ENCODE measurements at regions not wholly inside any gene's neighbourhood (a gene's known extent, or its start where the extent isn't known, plus 50 kb on each side); places are given as distances from the start of the nearest gene placed in this dataset.
"Not testable (repeated sequence)": the region's sequence is repeated elsewhere in the genome, so short reads cannot be mapped to it uniquely, and the experiment has no call there.

GRCh38 chr2:16053437-16054257 is 113.3 kb downstream of the MYCN start:
- Mint-ChIP-seq H3K4me3 (ENCODE audit: low read depth, unreplicated experiment) (no peak overlapping the region), H3K27ac (ENCODE audit: unreplicated experiment) (no peak overlapping the region), H3K9me3 (ENCODE audit: low read depth, unreplicated experiment) (no peaks in the 10 kb centered on the region), H3K4me1 (ENCODE audit: low read depth, unreplicated experiment) (no peaks in the 10 kb centered on the region), H3K36me3 (ENCODE audit: insufficient read depth, unreplicated experiment) (no peaks in the 10 kb centered on the region), H3K27me3 (ENCODE audit: unreplicated experiment) (no peaks in the 10 kb centered on the region)
- TF ChIP-seq, protein P1, sequence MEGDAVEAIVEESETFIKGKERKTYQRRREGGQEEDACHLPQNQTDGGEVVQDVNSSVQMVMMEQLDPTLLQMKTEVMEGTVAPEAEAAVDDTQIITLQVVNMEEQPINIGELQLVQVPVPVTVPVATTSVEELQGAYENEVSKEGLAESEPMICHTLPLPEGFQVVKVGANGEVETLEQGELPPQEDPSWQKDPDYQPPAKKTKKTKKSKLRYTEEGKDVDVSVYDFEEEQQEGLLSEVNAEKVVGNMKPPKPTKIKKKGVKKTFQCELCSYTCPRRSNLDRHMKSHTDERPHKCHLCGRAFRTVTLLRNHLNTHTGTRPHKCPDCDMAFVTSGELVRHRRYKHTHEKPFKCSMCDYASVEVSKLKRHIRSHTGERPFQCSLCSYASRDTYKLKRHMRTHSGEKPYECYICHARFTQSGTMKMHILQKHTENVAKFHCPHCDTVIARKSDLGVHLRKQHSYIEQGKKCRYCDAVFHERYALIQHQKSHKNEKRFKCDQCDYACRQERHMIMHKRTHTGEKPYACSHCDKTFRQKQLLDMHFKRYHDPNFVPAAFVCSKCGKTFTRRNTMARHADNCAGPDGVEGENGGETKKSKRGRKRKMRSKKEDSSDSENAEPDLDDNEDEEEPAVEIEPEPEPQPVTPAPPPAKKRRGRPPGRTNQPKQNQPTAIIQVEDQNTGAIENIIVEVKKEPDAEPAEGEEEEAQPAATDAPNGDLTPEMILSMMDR (IDR thresholded peaks at IDR 0.05; ENCODE audit: unreplicated experiment), result no peak
- BruUV-seq (replicated peaks), result no TSS peak
- CTCF ChIA-PET, result no interaction called here
- no peak for DNase-seq
- intact Hi-C loops (cut with micrococcal nuclease; ENCODE audit: unreplicated experiment), result no loop called here

GRCh38 chr2:16052571-16053052 is 112.3 kb downstream of the MYCN start:
- H3K27me3 Mint-ChIP-seq (ENCODE audit: unreplicated experiment); H3K4me1 Mint-ChIP-seq (ENCODE audit: low read depth, unreplicated experiment); H3K27ac Mint-ChIP-seq (ENCODE audit: unreplicated experiment); H3K4me3 Mint-ChIP-seq (ENCODE audit: low read depth, unreplicated experiment); intact Hi-C loops (cut with micrococcal nuclease; ENCODE audit: unreplicated experiment); DNase-seq; H3K36me3 Mint-ChIP-seq (ENCODE audit: insufficient read depth, unreplicated experiment); CTCF ChIA-PET; BruUV-seq (replicated peaks); H3K9me3 Mint-ChIP-seq (ENCODE audit: low read depth, unreplicated experiment): not testable (repeated sequence)

GRCh38 chr2:16051841-16052564 is 111.7 kb downstream of the MYCN start:
- Mint-ChIP-seq H3K27me3 (ENCODE audit: unreplicated experiment) (no peaks in the 10 kb centered on the region), H3K27ac (ENCODE audit: unreplicated experiment) (no peak overlapping the region), H3K9me3 (ENCODE audit: low read depth, unreplicated experiment) (no peaks in the 10 kb centered on the region), H3K4me1 (ENCODE audit: low read depth, unreplicated experiment) (no peaks in the 10 kb centered on the region), H3K36me3 (ENCODE audit: insufficient read depth, unreplicated experiment) (no peaks in the 10 kb centered on the region), H3K4me3 (ENCODE audit: low read depth, unreplicated experiment) (no peak overlapping the region)
- CTCF ChIA-PET, result no interaction called here
- no peak for DNase-seq
- no TSS peak for BruUV-seq (replicated peaks)
- TF ChIP-seq, protein P1 (IDR thresholded peaks at IDR 0.05; ENCODE audit: unreplicated experiment), result no peak
- intact Hi-C loops (cut with micrococcal nuclease; ENCODE audit: unreplicated experiment), result no loop called here

GRCh38 chr2:16050908-16051489 is 110.6 kb downstream of the MYCN start:
- Mint-ChIP-seq H3K27me3 (ENCODE audit: unreplicated experiment) (no peaks in the 10 kb centered on the region), H3K4me1 (ENCODE audit: low read depth, unreplicated experiment) (no peaks in the 10 kb centered on the region), H3K9me3 (ENCODE audit: low read depth, unreplicated experiment) (no peaks in the 10 kb centered on the region), H3K36me3 (ENCODE audit: insufficient read depth, unreplicated experiment) (no peaks in the 10 kb centered on the region), H3K27ac (ENCODE audit: unreplicated experiment) (no peak overlapping the region), H3K4me3 (ENCODE audit: low read depth, unreplicated experiment) (no peak overlapping the region)
- intact Hi-C loops (cut with micrococcal nuclease; ENCODE audit: unreplicated experiment), result no loop called here
- TF ChIP-seq, protein P1 (IDR thresholded peaks at IDR 0.05; ENCODE audit: unreplicated experiment), result no peak
- CTCF ChIA-PET, result no interaction called here
- no peak for DNase-seq
- no TSS peak for BruUV-seq (replicated peaks)

All from Calu3 (cell line).